HG03460 (cell line): ENCODE measurements at regions not wholly inside any gene's neighbourhood (a gene's known extent, or its start where the extent isn't known, plus 50 kb on each side); places are given as distances from the start of the nearest gene placed in this dataset.

Experiments
- ATAC-seq: cut with Tn5 transposase; IDR thresholded peaks from one replicate; pipeline ENCODE4 v1.9.1; 2021; ENCODE audit not compliant: unreplicated experiment

DNA sequence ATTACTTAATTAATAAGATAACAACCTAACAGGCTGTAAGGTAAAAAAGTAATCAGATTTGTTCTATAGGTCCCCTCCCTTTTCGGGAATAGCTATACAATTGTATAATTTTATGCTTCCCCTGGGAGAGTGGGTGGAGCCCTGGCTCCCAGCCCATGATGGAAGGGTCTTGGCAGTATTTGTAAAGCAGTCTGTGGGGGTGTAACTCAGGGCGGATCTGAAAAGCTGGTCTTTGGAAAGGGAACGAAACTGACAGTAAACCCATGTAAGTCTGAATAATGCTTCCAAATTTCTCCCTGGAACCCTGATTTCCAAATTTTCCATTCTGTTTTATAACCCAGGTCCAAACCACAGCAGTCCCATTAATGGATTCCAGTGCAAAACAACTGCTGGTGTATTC is 110.4 kb downstream of the DAD1 start:
- ATAC-seq: no peak

DNA sequence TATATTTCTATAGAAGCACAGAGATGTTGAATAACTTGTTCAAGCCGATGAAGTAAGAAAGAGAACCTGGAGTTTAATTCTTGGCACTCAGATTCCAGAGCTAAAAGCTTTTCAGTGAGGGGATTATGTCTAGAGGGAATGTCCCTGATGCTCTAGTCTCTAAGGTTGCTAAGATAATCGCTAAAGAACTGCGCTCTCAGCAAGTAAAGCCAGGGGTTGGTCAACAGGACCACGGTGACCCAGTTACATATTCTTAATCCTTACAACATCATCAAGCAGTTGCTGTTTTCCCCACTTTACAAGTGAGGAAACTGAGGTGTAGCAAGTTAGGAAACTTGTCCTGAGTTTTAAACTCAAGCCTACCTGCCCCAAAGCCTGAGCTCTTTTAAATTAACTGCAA is 110.8 kb downstream of the DAD1 start:
- ATAC-seq: no peak

DNA sequence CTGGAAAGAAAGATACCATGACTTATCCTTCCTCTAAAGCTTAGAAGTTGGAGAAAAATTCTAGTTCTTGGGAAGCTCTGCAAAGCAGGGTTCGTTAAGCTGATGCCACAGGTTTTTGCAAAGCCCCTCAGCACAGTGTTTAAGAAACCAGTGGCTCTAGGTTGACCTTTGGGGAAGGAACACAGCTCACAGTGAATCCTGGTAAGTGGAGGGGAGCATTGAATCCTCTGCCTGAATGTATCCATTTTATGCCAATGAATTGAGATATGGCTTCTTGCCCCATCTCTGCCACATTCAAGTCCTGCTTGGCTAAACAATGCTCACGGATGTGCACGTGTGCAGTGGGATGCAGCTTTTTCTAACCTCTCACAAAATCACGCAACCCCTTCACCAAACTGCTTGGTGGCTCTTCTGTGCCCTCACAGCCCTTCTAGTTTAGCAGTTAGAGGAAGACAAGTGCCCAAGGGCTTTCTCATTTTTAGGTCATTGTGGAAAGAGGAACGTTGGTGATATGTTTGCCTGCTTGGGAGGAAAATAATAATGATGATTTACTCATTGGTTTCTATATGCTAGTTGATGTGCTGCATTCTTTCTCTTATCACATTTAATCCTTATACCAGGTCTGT is 111.3 kb downstream of the DAD1 start:
- ATAC-seq: no peak

DNA sequence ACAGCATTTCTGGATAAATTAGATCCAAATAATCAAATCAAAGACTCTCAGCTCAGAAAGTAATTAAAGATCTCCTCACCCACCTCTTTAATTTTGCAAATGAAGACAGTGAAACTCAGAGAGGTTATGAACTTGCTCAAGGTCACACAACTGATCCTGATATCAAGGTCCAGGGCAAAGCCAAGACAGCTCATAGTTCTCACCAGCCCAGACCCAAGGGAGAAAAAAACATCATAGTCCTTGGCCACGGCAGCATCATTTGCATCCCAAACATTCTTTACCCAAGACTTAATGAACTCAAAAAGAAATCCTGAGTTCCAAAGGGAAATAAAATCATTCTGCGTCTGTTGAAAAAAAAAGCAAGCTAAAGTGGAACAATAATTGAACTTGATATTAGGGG is 112.1 kb downstream of the DAD1 start:
- no peak for ATAC-seq

DNA sequence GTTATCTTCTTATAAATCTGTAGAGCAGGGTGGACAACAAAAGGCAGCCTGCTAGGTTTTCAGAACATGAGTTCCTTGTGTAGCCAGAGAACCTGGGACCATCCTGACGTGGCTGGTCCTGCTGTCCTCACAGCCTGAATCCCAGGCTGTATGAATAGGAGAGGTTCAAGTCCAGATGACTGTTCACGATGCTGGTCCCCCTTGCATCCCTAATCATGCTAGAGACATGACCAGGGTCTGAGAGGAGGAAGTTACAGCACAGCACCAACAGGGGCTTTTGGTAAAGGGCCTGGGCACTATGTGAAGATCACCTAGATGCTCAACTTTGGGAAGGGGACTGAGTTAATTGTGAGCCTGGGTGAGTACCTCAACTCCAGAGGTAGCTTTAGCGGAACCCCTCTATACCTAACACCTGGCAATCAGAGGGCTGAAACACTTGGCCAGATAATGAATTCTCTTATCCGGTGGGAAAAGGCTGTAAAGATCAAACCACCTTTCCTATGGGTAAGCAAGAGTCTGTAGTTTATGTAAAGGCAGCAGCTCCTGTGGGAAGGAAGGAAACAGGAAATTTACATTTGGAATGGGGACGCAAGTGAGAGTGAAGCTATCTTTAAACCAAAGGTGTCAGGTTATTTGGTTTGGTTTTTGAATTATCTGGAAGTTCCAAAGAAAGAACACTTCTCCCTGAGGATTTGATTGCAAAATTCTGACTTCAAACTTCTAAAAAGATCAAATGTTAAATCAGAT is 112.8 kb downstream of the DAD1 start:
- ATAC-seq: no peak

DNA sequence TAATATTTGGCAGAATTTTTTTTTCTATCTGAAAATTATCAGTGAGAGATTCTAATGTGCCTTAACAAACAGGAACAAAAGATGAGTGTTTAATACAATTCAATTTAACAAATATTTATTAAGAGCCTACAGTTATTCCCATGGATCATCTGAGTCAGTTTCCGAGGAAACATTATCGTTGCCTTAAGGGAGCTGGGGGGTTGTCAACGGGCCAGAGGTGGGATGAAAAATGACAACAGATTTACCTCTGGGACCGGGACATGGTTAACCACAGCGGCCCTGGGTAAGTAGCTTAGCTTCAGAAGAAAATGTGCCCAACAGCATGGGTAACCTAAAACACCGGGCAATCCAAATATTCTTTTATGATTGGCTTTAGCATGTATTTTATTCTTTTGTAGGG is 113.6 kb downstream of the DAD1 start:
- ATAC-seq: no peak

DNA sequence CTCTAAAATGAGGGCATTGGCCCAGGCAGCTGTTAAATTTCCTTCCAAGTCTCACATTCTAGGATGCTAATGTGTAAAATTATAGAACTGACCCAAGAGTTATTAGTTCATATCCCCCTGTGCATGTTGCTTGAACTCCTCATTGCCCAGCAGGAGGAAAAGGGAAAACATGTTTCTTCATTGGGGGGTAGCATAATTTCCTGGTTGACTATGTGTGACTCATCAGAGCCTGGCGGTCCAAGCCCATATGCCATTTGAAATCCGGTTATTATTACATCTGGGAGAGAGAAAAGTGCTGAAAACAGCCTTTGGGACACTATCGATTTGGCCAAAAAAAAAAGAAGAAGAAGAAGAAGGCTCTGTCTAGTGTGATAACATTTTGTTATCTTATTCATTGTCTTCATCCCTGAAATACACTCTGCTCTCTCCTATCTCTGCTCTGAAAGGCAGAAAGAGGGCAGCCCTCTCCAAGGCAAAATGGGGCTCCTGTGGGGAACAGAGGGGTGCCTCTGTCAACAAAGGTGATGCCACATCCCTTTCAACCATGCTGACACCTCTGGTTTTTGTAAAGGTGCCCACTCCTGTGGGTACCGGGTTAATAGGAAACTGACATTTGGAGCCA is 114.2 kb downstream of the DAD1 start:
- no peak for ATAC-seq

DNA sequence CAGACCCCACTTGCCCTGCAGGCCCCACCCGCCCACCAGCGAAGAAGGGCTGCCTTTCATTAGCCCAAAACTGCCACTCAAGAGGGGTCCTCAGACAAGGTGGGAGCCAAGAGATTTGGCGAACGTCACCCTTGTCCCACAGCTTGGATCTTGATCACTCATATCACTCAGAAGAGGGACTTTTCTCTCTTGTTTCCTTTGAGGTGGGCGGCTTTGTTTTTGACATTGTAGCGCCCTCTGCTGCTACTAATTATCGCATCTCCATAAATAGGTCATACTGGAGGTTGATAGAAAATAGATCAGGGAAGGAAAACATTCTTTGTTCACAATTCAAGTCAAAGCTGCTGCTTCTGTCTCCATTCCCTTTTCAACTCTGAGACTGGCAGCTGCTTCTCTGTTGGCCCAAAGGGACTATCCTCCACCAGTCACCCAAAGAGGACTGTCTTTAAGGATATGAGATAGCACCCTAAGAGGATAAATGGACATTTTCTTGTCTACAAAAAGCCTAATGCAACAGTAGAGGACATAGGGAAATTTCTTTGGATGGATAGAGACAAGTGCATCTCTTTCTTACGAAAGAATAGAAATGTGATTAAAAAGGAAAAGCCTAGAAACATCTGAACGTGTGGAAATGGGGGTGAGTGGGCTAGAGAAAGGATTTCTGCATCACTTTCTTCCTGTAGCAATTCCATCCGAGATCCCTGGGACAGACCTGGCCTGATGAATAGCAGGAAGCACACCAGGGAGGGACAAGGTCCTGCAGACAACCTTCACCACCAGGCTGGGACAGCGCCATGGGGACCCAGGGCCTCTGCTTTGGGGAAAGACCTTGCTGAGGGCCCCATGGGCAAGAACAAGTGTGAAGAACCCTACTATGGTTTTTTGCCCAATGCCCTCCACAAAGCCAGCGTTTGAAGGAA is 115.8 kb downstream of the DAD1 start:
- no peak for ATAC-seq

DNA sequence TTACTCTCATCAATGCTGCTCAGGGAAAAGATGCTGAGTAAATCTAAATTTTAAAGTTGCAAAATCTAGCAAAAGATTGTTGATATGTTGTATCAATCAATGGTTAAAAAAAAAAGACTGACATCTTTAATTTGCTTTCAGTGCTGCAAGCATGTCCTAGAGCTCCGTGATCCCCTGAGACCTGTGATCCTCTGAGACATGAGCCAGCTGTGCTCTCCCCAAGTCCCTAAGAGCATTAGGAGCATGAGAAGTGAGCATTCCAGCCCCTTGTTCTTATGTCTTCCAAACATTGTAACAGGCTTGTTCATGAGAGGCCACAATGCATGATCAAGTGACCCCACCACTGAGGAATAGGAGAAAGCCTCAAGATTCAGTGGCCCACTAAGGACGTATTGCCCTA is 116.6 kb downstream of the DAD1 start:
- no peak for ATAC-seq

DNA sequence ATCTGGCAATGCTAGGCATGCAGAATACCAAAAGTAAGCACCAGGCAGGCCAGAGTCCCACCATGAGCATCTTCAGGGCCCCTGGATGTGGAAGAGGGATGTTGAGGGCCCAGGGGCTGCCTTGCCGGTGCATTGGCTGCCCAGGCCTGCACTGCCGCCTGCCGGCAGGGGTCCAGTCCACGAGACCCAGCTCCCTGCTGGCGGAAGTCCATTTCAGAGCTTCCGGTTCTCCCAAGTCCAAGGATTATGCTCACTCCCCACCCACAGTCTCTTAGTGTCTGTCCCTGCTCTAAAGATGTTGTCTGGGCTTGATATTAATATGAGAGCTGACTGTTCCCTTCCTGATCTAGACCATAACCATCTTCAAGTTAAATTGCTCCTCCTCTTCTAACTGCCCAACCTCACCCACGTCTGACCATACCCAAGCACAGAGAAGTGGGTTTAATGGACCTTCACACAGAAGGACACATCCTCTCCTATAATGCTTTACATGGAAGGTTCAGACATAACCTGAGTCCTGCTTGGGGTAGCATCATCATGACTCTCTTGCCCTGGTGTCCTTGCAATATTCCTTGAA is 117.4 kb downstream of the DAD1 start:
- no peak for ATAC-seq

DNA sequence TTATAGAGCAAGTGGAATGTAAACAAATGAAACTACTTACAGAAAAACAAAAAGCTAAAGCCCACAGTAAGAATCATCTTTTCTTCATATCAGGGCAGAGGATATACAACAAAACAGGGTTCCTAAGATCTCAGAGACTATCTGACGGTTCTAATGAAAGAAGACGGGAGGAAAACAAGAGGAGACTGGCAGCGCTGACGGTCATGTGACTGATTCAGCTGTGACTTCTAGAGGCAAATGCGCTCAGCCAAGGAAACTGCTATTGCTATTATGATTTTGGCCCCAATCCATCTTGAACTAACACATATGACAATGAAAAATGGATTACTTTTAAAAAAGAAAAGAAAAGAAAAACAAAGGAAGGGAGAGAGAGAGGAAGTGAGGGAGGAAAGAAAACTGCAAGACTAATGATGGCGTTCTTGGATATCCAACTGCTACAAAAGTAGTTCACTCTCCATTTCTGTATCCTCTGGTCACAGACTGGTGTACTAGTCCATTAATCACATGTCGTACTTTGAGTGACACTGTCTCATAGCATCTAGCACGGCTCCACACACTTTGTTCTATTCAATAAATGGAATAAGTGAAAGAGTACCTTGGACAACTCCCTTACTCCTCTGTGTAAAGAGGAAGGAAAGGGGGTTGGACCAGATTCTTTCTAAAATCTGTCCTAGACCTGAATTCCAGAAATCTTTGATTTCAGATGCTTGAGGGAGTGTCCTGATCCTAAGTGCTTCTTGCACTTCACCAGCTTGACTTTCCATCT is 119.3 kb downstream of the DAD1 start:
- no peak for ATAC-seq

DNA sequence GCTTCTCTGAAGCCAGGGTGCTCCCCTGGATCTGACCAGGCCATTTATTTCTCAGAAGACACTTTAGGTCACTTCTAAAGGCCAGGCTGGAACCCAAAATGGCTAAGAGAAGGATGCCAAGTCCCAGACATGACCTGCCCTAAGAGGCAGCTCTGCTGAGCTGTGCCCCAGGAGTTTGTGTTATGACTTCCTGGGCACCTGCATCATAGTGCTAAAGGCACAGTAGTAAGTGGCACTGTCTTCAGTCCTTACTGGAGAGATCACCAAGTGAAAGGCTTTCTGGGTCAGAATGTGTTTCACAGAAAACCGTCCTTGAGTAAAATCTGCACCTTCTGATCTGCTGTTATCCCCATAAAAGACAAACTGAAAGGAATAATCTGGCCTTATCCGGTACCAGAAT is 120.2 kb downstream of the DAD1 start:
- no peak for ATAC-seq

DNA sequence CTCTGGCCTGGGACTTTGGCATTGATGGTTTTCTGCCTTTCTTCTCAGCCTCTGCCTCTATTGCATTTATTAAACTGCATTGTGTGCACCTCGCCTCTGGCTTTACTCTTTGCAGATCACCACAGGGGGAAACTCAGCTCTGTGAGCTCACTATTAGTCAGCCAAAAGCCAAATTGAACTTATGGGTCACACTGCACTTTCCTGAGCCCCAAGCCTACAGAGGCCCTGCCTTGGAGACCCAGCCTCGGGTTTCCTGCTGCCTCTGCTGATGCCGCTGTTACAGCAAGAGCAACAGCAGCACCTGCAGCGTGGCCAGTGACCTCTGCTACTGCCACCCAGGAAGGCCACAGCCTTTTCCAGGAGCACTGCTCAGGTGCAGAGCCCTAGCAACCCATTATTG is 122.5 kb downstream of the DAD1 start:
- ATAC-seq: no peak

DNA sequence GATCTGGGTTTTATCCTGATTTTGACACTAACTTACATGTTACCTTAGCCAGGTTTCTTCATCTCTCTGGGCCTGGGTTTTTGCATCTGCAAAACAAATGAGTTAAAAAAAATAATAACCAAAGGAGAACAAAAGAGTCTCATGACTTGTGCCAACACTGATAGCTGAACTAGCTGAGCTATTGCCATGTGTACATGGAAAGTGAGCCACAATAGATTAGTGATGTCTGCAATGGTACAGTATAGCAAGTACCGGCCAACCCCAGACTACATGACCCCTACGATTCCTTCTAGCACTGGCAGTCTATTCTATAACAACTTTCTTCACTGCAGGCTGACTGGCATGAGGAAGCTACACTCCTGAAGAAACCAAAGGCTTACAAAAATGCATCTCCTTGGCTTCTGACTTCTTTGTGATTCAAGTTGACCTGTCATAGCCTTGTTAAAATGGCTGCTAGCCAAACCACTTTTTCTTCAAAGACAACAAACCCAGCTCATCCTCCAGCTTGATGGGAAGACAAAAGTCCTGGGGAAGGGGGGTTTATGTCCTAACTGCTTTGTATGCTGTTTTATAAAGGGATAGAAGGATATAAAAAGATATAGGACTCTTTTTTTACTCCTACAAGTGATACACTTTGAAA is 123.7 kb downstream of the DAD1 start:
- ATAC-seq: peak; percentile 10

DNA sequence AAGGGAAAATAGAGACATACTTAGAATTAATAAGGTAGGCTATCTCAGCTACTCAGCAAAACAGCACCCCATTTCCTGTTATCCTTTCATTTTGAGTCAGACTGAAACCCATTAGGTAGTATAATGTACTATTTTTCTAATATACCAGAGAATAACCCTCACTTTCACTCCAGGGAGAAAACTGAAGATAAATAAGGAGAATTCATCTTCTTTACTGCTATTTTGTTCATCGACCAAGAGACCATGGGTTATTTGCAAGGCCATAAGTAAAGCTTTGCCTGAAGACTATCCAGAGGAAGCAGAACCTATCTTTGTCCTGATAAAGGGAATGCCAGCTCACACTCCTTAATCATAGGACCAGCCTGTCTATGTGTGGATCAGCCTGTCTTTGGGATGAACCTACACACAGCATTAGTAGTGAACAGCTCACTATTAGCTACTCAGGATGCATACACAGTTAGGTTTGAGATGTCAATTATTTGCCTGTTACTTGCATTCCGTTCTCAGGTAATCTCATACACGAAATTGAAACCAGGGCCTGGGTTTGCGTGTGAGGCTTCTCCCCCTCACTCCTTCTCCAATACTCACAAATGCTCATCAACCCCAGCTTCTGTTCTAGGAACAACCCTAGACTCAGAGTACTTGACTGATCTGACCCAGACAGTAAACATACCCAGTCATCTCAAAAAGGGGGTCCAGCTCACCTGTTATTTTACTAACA is 124.4 kb downstream of the DAD1 start:
- ATAC-seq: peak; percentile 76

DNA sequence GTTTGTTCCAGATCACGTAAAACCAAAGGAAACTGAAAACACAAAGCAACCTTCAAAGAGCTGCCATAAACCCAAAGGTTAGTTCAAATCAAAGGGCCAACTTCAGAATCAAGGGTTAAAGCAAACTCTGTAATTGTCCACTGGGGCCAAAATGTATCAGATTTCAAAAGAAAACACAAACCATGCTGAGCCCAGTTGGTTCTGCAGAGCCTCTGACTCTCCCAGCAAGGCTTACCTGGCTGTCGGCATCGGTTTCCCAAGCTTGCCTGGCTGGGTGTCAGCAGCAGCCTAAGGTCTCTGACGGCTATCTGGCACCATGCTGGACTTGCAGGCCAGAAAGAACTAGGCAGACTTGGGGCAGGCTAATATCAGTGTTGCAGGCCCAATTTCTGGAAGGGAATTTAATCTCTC is 125.3 kb downstream of the DAD1 start:
- ATAC-seq: no peak

DNA sequence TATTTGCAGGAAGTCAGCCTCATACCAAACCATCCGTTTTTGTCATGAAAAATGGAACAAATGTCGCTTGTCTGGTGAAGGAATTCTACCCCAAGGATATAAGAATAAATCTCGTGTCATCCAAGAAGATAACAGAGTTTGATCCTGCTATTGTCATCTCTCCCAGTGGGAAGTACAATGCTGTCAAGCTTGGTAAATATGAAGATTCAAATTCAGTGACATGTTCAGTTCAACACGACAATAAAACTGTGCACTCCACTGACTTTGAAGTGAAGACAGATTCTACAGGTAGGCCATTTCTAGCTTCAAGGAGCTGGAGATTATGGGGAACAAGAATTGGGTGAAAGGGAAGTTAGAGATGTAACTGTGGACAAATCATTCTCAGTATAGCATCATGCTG is 126.1 kb downstream of the DAD1 start:
- ATAC-seq: no peak

DNA sequence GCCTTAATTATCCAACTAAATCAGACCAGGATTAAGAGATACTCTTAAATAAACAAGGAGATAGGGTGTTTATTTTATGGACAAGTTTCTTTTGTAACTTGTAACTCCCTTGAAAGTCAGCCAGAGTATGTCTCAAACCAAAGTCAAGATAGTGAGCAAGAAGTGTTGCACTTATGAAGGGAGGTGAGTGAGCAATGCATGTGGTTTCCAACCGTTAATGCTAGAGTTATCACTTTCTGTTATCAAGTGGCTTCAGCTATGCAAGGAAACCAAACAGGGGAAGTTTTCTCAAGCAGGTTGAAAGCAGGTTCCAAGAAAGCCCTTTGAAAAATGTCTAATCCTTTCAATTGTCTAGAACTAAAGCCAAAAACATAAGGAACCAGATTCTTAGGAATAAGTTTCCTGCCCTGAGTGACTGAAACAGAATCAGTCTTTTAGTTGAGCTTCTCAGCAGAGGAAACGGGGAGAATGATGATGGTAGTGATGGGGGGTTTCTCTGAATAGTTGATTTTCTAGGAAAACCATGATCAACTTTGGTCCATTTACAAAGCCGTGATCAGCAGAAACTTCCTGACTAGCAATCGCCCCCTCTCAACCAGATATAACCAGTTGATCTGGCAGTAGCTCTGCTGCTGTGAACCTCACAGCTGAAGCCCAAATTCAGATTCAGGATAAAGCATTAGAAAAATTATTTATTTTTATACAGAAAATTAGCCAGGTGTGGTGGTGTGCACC is 128.4 kb downstream of the DAD1 start:
- no peak for ATAC-seq

DNA sequence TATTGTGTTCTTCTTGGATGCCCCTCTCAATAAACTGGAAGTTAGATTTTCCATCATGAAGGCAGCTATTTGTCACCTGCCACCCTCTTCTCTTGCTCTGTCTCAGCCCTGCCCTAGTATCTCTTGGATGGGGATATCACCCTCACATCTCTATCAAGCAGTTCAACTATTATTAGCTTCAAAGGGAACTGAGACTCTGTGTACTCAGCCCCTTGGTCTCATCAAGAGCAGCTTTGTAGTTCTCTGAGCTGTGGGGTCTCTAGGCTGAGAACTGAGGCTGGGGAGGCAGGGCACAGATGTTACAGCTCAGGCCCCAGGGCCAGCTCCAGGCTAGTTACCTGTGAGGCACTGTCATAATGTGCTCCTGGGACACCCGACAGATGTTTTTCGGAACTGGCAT is 130.3 kb downstream of the DAD1 start:
- ATAC-seq: no peak
